HG02571 (cell line): ENCODE measurements at regions not wholly inside any gene's neighbourhood (a gene's known extent, or its start where the extent isn't known, plus 50 kb on each side); places are given as distances from the start of the nearest gene placed in this dataset.

ENCODE experiments used
- ATAC-seq: cut with Tn5 transposase; IDR thresholded peaks from one replicate; pipeline ENCODE4 v1.9.1; 2021; ENCODE audit warnings: mild to moderate bottlenecking, moderate library complexity; ENCODE audit not compliant: unreplicated experiment

- ATAC-seq = no peak
Measured at GRCh38 chr12:98453492-98453891, 61.9 kb upstream of the TMPO start.

GRCh38 chr12:98456041-98456440, 59.3 kb upstream of the TMPO start:
- ATAC-seq = no peak

GRCh38 chr12:98456576-98457573, 58.5 kb upstream of the TMPO start:
- no peak for ATAC-seq

GRCh38 chr12:98464190-98464589, 51.2 kb upstream of the TMPO start:
- no peak for ATAC-seq

GRCh38 chr12:98465505-98465904, 49.9 kb upstream of the TMPO start:
- no peak for ATAC-seq
